Astrocyte (in vitro differentiated cells and primary cell): ENCODE measurements at regions not wholly inside any gene's neighbourhood (a gene's known extent, or its start where the extent isn't known, plus 50 kb on each side); places are given as distances from the start of the nearest gene placed in this dataset.

ENCODE experiments used
- DNase-seq: peaks from one replicate; pipeline ENCODE4 v3.0.0-alpha.2; 2010; ENCODE audit warnings: low read depth
- FAIRE-seq: peaks from 2 replicates; lab custom pipeline; 2011; peaks lifted over from hg19 to GRCh38; lab: Jason Lieb, UNC
- H2AFZ ChIP-seq: 2 replicates; pipeline ENCODE4 v1.6.0; 2012; ENCODE audit warnings: low read depth, low read length, inconsistent platforms
- H3K27ac ChIP-seq: 2 replicates; pipeline ENCODE4 v1.5.1; 2011; ENCODE audit warnings: low read depth, low read length, inconsistent platforms
- H3K27me3 ChIP-seq: 2 replicates; pipeline ENCODE4 v1.6.0; 2011; ENCODE audit warnings: low read length, inconsistent platforms; ENCODE audit not compliant: insufficient read depth
- H3K36me3 ChIP-seq: 2 replicates; pipeline ENCODE4 v1.5.1; 2011; ENCODE audit warnings: low read length, inconsistent platforms; ENCODE audit not compliant: insufficient read depth
- H3K4me1 ChIP-seq: 2 replicates; pipeline ENCODE4 v1.5.1; 2011; ENCODE audit warnings: low read length, inconsistent platforms; ENCODE audit not compliant: insufficient read depth
- H3K4me2 ChIP-seq: 2 replicates; pipeline ENCODE4 v1.6.0; 2012; ENCODE audit warnings: low read length, inconsistent platforms
- H3K4me3 ChIP-seq: 2 replicates; pipeline ENCODE4 v1.5.1; 2011; ENCODE audit warnings: low read depth, mild to moderate bottlenecking, low read length, inconsistent platforms; ENCODE audit not compliant: insufficient read depth
- H3K79me2 ChIP-seq: 2 replicates; pipeline ENCODE4 v1.6.0; 2012; ENCODE audit warnings: mild to moderate bottlenecking, low read length, inconsistent platforms; ENCODE audit not compliant: insufficient read depth
- H3K9ac ChIP-seq: 2 replicates; pipeline ENCODE4 v1.6.0; 2012; ENCODE audit warnings: mild to moderate bottlenecking, low read length, inconsistent platforms
- H3K9me3 ChIP-seq: 2 replicates; pipeline ENCODE4 v1.5.1; 2012; ENCODE audit warnings: low read depth, mild to moderate bottlenecking, low read length, inconsistent platforms; ENCODE audit not compliant: insufficient read depth
- H4K20me1 ChIP-seq: 2 replicates; pipeline ENCODE4 v1.6.0; 2012; ENCODE audit warnings: low read length, inconsistent platforms; ENCODE audit not compliant: insufficient read depth
- H3K27ac Mint-ChIP-seq: one replicate; pipeline ENCODE4 v1.8.0; 2021; ENCODE audit warnings: mild to moderate bottlenecking, mixed read lengths; ENCODE audit not compliant: unreplicated experiment
- H3K27me3 Mint-ChIP-seq: one replicate; pipeline ENCODE4 v1.8.0; 2021; ENCODE audit warnings: low read depth, mixed read lengths; ENCODE audit not compliant: unreplicated experiment
- H3K36me3 Mint-ChIP-seq: one replicate; pipeline ENCODE4 v1.8.0; 2021; ENCODE audit warnings: low read depth, mixed read lengths; ENCODE audit not compliant: unreplicated experiment
- H3K4me1 Mint-ChIP-seq: one replicate; pipeline ENCODE4 v1.8.0; 2021; ENCODE audit warnings: low read depth, mixed read lengths; ENCODE audit not compliant: unreplicated experiment
- H3K4me3 Mint-ChIP-seq: one replicate; pipeline ENCODE4 v1.8.0; 2021; ENCODE audit warnings: mild to moderate bottlenecking, moderate library complexity, mixed read lengths; ENCODE audit not compliant: unreplicated experiment
- H3K9me3 Mint-ChIP-seq: one replicate; pipeline ENCODE4 v1.8.0; 2021; ENCODE audit warnings: mild to moderate bottlenecking, mixed read lengths; ENCODE audit not compliant: unreplicated experiment
- EZH2 ChIP-seq: IDR thresholded peaks from 2 replicates; pipeline ENCODE4 v1.6.1; 2012; ENCODE audit warnings: mild to moderate bottlenecking, low read length, inconsistent platforms; ENCODE audit not compliant: insufficient read depth
- TF ChIP-seq, protein P1 (sequence below): IDR thresholded peaks from 2 replicates; pipeline ENCODE4 v1.5.1; 2011; ENCODE audit warnings: low read depth, mild to moderate bottlenecking, inconsistent platforms, low read length, moderate library complexity; ENCODE audit not compliant: insufficient read depth

DNA sequence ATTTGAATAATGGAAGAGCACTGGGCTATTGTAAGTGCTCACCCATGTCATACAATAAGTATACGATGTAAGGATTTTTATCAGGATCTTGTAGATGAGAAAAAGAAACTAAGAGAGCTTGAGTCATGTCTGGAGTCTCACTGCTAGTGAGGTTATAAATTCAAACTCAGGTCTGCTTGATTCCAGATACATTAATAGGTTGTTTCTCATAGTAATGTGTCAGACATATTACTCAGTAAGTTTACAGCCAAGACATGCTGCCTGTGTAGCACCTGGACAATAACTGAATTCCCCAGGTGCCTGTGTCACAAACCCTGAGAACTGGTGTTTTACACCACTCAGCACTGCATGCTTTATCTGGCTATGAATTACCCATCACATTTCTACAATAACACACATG is 216.9 kb upstream of the LRP1B start:
- no peak overlapping the region for H3K27ac Mint-ChIP-seq
- H2AFZ ChIP-seq: no peak overlapping the region
- no peaks in the 10 kb centered on the region for H3K4me1 Mint-ChIP-seq
- no peaks in the 10 kb centered on the region for H3K36me3 Mint-ChIP-seq
- H3K27ac ChIP-seq: no peak overlapping the region
- H3K27me3 ChIP-seq: no peaks in the 10 kb centered on the region
- H3K4me3 Mint-ChIP-seq: no peak overlapping the region
- no peaks in the 10 kb centered on the region for H3K4me1 ChIP-seq
- no peak for TF ChIP-seq EZH2
- TF ChIP-seq, protein P1, sequence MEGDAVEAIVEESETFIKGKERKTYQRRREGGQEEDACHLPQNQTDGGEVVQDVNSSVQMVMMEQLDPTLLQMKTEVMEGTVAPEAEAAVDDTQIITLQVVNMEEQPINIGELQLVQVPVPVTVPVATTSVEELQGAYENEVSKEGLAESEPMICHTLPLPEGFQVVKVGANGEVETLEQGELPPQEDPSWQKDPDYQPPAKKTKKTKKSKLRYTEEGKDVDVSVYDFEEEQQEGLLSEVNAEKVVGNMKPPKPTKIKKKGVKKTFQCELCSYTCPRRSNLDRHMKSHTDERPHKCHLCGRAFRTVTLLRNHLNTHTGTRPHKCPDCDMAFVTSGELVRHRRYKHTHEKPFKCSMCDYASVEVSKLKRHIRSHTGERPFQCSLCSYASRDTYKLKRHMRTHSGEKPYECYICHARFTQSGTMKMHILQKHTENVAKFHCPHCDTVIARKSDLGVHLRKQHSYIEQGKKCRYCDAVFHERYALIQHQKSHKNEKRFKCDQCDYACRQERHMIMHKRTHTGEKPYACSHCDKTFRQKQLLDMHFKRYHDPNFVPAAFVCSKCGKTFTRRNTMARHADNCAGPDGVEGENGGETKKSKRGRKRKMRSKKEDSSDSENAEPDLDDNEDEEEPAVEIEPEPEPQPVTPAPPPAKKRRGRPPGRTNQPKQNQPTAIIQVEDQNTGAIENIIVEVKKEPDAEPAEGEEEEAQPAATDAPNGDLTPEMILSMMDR: no peak
- H3K9ac ChIP-seq: no peak overlapping the region
- DNase-seq (no peak), FAIRE-seq (no peak)
- no peaks in the 10 kb centered on the region for H3K27me3 Mint-ChIP-seq
- H3K79me2 ChIP-seq: no peaks in the 10 kb centered on the region
- H3K4me2 ChIP-seq: no peak overlapping the region
- H4K20me1 ChIP-seq: no peaks in the 10 kb centered on the region
- no peak overlapping the region for H3K4me3 ChIP-seq
- no peaks in the 10 kb centered on the region for H3K9me3 ChIP-seq
- no peaks in the 10 kb centered on the region for H3K9me3 Mint-ChIP-seq
- no peaks in the 10 kb centered on the region for H3K36me3 ChIP-seq

DNA sequence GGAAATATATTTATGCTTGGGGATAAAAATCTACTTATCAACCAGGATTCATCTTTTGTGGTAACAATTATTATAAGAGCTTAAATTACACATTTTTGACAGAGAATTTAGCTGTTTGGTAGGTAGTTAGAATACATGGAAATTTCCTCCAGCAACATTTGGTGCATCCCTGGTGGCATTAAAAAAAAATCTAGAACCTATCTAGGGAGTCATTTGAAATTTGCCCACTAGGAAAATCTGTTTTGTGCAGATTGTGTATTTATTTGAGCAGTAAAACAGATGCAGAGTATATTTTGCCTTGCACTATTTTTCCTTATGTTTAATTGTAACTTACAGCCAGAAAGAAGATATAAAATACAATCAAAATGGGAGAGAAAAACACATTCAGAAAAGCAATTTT is 208.4 kb upstream of the LRP1B start:
- Histone ChIP-seq H3K79me2 (no peaks in the 10 kb centered on the region), H3K4me1 (no peaks in the 10 kb centered on the region), H3K9me3 (no peaks in the 10 kb centered on the region), H3K4me2 (no peak overlapping the region), H3K27ac (no peak overlapping the region), H4K20me1 (no peaks in the 10 kb centered on the region), H3K9ac (no peak overlapping the region), H3K4me3 (no peak overlapping the region), H3K36me3 (no peaks in the 10 kb centered on the region), H2AFZ (no peak overlapping the region), H3K27me3 (no peaks in the 10 kb centered on the region)
- FAIRE-seq: no peak
- DNase-seq: no peak
- no peak overlapping the region for H3K4me3 Mint-ChIP-seq
- no peaks in the 10 kb centered on the region for H3K36me3 Mint-ChIP-seq
- TF ChIP-seq EZH2: no peak
- TF ChIP-seq, protein P1: no peak
- no peaks in the 10 kb centered on the region for H3K27me3 Mint-ChIP-seq
- H3K4me1 Mint-ChIP-seq: no peaks in the 10 kb centered on the region
- no peak overlapping the region for H3K27ac Mint-ChIP-seq
- peaks cover 5% of the 10 kb centered on the region for H3K9me3 Mint-ChIP-seq

DNA sequence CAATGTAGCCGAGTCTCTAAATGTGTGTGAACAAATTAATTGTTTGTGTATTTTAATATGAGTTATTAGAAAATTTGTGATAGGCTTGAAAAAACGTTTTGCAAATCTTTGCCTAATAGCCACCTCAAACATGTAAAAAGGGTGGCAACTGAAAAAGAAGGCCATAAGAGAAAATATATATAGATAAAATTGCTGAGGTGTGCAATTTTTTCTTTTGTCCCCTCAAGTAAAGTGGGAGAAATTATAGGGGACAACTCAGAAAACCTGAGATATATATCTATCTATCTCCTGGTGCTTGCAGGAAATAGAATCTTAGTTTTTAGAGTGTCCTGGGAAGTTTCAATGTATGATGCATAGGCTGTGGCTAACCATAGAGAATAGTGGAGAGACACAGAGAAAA is 201.4 kb upstream of the LRP1B start:
- Histone ChIP-seq H3K36me3 (no peaks in the 10 kb centered on the region), H3K9ac (no peak overlapping the region), H3K79me2 (no peaks in the 10 kb centered on the region), H3K9me3 (no peaks in the 10 kb centered on the region), H3K27me3 (no peaks in the 10 kb centered on the region), H3K4me2 (no peak overlapping the region), H3K4me3 (no peak overlapping the region), H4K20me1 (no peaks in the 10 kb centered on the region), H2AFZ (no peak overlapping the region), H3K27ac (no peak overlapping the region), H3K4me1 (no peaks in the 10 kb centered on the region)
- DNase-seq: no peak
- Mint-ChIP-seq H3K9me3 (peaks cover 8% of the 10 kb centered on the region), H3K27ac (no peak overlapping the region), H3K36me3 (no peaks in the 10 kb centered on the region), H3K4me3 (no peak overlapping the region), H3K27me3 (no peaks in the 10 kb centered on the region), H3K4me1 (no peaks in the 10 kb centered on the region)
- FAIRE-seq: no peak
- TF ChIP-seq, protein P1: no peak
- TF ChIP-seq EZH2: no peak
